Ammon's horn (tissue), 1 donor: ENCODE measurements at regions not wholly inside any gene's neighbourhood (a gene's known extent, or its start where the extent isn't known, plus 50 kb on each side); places are given as distances from the start of the nearest gene placed in this dataset.

Experiments
- DNase-seq: peaks from one replicate; pipeline ENCODE4 v3.0.0-alpha.2; 2016; ENCODE audit warnings: low spot score

DNA sequence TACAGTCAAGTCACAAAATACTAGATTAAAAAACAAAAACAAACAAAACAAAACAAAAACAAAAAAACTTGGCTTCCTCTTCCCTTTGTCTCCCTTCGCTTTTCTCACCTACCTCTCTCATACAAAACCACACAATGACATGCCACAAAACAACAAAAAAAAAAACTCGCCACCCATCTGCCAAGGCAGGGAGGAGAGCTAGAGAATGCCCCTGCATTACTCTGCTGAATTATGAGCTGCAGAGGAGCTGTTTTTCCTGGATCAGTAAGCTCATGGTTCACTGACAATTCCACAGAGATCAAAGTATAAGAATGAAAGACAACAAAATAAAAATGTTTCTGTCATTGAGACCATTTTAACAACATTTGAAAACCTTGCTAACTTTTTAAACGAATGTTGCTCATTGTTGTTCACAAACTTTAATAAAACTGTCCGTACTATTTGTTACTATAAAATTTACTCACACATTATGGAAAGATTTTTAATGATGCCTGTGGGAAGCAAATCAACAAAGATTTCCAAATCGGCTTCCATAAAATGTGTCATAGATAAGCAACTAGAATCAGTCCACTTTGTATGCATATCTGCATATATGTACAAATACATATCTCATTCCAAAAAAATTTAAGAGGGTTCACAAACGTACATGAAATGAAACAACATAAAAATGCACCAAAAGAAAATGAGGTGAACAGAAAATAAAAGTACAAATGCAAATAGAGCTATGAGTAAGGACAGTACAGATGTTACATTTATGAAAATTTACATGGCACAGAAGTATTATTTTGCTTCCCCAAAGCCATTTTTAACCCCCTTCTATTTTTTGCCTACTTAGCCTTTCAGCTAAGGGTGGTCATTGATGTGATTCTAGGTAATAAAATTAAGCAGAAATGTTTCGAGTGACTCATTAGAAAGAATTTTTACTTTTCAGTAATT, 252.4 kb upstream of the FAT4 start:
- no peak for DNase-seq

DNA sequence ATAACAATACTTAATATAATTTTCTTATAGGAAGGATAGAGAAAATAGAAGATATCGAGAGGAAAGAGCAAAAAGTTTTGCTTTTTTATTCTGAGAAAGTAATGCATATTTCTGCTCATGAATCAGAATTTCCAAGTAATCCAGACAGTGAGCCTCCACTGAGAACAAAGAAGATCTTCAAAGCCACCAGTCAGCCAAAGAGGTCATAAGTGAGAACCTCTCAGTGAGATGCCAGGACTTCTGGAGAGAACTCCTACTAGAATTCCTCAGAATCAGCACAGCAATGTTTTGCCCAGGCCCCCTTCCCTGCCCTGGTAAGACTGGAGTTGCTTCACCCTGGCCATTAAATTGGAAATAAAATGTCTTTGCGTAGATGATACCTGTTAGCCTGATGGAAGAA, 254.4 kb upstream of the FAT4 start:
- DNase-seq = no peak

DNA sequence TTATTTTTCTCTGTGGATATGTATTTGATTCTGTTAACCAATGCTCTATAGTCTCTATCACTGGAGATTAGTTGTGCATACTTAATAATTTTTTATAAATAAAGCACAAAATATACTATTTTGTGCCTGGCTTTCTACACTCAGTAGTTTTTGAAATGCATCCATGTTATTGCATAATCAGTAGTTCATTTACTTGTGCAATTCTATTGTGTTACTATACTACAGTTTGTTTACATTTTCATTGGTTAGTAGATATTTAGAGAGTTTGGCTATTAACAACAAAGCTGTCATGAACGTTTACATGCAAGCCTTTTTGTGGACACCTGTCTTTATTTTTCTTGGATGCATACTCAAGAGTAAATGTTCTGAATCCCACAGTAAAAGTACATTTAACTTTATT, 265.0 kb upstream of the FAT4 start:
- DNase-seq = no peak

DNA sequence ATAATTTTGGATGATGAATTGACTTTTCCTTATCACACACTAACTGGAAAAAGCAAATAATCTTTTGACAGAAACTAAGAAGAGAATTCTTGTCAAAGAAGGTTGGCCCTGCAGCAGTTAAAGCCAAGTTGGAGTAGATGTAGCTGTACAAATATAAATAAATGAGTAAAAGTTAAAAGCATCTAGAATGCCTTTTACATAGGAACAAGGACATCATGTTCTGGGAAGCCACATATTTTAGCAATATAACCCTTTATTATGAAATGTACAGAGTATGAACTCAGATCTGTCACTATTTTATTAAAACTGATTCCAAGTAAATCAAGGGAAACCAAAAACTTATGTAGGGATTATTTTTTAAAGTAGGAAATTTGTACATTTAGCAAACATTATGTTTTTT, 269.4 kb upstream of the FAT4 start:
- DNase-seq = no peak

DNA sequence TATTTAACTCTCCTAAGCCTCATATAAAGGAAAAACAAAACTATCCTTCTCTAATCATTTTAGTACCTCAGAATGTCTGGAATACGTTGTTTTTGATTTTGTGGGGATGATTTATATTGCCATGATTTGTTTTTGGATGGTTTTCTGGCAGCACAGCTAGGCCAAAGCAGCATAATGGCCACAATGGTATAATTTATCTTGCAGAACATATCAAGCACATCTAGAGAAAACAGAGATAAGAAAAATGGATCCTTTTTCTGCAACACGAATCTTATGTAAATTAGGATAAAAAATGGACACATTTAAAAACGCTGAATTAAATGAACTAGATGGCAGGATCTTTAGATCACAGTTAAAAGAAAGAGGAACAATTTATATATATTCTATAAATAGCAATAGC, 269.9 kb upstream of the FAT4 start:
- no peak for DNase-seq

DNA sequence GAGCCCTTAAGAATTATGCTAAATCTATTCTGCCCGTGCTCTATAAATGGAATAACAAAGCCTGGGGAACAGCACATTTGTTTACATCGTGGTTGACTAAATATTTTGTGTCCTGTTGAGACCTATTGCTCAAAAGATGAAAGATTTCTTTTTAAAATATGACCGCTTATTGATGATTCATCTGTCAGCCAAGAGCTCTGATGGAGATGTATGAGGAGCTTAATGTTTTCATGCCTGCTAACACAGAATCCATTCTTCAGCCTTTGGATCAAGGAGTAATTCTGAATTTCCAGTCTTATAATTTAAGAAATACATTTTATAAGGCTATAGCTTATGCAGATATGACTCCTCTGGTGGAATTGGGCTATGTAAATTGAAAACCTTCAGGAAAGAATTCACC, 271.3 kb upstream of the FAT4 start:
- no peak for DNase-seq

DNA sequence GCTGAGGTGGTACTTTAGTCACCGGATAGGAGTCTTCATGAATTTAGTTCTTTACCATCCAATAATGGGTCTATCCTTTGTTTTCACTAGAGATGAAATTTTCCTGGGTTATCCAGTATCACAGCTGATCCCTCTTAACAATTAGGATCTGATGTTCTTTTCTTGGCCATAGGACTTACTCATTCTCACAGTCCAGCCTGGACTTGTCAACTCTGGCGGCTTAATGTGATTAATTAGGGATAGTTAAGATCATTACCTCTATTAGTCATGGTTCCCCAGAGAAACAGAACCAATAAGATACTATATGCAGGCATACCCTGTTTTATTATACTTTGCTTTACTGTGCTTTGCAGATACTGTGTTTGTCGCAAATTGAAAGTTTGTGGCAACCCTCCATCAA, 272.7 kb upstream of the FAT4 start:
- DNase-seq = no peak

DNA sequence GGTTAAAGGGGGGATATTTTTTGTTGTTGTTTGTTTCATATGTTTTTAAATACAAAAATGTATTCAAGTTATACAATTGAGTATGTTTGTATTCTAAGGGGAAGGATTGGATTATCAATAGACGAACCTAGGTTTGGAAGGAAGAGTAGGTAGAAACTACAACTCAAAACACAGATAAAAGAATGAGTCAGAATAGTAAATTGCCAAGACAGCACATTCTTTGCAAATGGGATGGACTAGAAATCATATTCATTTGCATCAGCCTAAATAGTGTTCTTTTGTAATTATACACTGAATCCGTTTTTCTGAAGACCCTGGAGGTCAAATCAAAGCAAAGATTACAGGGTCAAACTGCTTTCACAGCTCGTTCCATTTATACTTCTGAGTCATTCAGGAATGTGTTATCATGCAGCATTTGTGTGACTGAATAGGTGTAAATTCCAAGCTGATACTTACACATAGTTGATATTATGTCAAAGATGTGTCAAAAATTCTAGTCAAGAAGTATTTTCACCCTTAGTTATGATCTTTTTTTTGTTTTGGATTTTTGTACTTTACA, 273.3 kb upstream of the FAT4 start:
- no peak for DNase-seq

DNA sequence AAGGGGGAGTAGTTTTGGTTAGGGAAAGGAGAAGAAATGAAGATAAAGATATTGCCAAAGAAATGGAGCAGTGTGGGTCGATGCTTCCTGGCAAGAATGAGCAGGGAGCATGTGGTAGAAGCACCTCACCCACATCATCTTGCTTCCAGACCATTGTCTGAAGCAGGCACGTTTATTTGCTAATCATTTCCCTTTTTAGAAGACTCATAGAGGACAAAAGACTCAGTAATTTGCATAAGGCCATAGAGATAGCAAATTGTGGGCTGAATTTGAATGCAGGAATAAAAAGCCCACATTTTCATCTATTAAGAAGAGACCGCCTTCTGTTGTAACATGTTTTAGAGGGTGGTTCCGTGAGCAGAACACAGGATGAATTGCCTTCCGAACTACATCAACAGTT, 275.2 kb upstream of the FAT4 start:
- no peak for DNase-seq

DNA sequence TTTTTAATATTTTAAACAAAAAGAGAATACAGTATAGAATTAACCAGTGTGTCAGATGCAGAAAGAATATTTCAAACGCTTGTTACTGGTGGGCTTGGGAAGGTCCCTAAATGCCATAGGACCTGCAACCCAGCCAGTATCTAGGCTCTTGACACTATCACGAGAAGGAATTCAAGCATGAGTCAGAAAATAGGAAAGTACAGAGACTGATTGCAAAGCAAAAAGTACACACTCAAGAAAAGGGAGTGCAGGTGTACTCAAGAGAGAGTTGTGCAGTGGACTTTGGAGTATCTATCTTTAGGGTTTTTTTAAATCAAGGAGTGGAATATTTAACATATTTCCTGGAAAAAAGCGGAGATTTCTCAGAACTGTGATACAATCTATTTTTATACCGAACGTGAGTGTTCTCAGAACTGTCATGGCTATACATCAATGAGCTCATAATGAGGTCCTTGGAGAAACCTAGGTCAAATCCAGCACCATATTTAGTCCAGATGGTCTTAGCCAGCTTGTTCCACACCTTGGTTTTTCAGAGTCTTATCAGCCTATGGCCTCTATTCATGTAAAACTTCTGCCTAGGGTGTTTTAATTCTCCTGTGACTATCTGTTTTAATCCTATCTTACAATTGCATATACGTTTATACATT, 291.8 kb upstream of the FAT4 start:
- no peak for DNase-seq

DNA sequence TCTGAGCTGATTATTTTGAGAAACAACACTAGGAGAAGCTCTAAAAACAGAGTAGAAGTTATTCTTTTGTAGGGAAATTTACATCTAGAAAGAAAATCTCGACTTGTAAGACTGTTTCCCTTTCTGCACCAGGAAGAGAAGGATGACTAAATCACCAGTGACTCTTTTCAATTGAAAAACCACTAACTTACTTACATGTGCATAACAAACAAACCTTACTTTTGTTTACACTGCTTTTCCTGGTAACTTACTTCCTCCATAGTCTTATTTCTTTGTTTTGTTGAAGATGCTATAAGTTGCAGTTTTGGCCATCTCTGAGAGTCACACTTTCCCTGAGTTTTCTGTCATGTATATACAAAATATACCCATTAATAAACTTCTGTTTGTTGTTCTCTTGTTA, 293.6 kb upstream of the FAT4 start:
- DNase-seq = no peak

DNA sequence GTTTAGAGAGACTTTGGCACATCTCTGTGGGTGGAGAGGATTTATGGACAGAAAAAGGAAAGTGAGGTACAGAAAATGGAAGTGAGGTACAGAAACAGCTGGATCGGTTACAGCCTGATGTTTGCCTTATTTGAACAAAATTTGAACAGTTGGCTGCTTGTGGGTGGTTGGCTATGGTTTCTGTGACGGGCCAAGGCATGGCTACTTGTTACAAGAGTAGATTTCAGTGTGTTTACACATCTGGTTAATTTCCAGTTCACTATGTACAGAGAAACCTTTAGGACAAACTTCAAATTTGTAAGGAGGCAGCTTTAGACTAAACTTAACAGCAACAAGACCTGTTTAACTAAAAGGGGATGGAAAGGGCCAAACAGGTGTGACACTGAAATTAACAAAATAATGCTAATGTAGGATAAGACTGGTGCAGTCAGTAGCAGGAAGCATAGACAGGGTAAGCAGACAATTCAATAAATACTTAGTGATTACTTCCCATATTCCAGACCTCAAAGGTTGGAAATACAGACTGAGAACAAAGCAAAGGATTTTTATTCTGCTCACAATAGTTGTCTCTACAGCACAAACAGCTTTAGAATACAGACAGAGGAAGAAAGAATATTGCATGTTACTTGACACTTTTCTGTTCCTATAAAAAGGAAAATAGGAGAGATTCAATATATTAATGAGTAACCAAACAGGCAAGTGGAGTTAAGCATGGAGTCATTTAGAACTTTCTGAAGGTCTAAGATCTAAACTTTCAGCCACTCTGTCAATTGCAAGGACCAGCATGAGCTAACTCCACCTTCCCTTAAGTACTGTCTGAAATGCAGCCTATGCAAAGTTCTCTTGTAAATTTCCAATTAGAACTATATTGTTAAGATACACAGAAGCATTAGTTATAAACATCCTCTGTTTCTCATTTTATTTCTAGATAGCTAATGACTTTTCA, 294.4 kb upstream of the FAT4 start:
- DNase-seq = no peak

DNA sequence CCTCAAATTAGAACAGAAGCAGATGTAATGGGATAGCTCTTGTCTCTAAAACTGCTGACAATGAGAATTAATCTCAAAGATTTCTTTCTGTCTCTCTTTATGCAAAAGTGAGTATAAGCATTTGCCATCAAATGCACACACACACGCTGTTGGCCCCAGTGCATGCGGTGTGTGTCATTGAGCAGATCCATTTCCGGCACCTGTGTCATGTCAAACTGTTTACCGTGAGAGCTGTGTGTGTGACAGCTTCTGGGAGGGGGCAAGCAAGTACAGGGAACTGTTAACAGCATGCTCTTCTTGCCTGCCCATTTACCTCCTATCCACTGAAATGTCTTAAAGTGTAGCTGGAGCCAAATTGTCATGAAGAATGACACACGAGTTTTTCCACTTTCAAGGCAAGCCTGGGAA, 297.9 kb upstream of the FAT4 start:
- DNase-seq = no peak

DNA sequence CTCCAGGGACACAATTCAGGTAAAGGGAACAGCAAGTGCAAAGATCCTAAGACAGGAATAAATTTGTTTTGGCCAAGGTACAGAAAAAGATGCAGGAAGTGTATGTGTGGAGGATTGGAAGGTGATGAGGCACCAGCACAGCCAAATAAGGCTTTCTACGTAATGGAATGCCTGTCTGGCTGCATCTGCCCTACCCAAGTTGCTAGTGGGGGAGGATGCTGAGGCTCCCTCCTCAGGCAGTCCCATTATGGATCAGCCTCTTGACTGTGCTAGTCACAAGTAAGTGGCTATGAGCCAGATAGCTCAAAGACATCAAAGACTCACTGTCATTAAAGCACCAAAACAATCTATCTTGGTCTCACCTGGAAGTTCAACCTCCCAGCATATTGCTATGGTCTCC, 300.9 kb upstream of the FAT4 start:
- DNase-seq = no peak

DNA sequence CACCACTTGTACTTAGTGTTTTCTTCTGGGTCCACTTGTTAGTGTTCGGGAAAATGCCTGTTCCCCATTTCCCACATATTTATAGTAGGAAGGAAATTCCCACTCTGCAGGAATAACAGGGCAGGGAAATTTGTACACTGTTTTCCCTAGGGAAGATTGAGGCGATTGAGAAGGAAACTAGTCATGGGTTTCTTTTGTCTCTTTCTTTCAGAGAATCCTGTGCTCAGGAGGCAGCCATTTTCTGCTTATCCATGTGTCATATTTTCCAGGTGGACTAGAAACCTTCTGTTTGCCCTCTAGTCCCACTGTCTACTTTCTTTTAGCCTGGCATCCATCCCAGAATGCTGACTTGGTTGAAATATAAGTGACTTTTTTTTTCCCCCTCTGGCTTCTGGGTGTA, 299.1 kb upstream of the ANKRD50 start:
- no peak for DNase-seq

DNA sequence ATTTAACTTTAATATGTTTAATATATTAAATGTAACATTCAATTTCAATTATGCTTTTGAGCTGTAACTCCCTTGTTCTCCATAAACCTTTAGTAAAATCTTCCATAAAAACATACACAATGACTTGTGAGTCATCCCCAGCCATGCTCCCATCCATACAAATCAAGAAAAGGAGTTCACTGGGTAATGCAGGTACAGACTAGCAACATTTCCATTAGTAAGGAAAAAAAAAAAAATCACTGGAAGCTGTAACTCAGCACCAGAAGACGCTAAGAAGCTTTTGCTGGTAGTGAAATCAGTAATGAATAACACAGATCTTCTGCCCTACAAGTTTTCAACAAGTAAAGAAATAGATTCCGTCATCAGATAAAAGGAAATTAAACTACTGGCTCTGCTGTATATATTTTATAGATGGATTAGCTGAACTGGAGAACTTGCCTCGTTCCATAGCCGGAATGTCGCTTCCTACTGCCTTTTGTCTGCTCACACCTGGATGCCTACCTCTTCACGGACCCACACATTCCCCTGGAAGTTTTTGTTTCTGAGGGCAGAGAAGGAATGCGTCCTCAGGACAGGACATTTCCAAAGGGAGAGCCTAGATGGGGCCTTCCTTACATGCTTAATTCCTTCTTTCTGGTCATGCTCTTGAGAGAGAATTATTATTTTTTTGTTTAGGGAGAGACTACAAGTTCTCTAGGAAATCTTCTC, 298.4 kb upstream of the ANKRD50 start:
- no peak for DNase-seq

DNA sequence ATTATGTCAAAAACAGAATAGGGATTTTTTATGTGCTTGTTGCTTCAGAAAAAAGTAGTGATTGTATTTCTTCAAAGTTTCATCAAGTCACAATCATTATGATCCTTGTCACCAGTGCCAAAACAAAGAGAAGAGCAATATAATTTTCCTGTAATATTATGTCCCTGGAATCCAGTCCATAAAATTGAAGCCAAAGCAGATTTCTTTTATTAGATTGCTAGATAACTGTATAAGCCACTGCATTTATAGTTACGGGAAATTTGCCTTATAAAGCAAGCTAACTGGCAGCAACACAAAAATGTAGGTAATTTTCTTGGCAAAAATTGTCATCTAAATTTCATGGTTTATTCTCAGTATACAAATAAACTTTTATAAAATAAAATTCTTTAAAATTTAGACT, 296.1 kb upstream of the ANKRD50 start:
- no peak for DNase-seq

DNA sequence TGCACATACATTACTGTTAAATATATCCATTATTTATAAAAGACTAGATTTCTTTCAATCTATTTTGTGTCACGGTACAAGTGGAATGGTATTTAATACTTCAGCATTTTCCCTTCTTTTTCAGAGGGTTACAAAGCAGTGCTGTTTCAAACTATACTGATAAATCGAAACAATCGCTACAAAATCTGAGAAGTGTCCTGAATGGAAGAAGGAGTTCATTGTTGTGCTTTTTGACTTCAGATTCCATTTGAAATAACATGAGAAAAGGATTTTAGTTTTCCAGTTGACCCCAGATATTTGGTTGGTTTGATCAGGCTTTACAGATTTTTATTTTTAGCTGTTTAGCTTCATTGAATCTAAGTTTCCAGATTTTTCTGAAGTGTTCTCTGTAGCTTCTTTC, 292.1 kb upstream of the ANKRD50 start:
- DNase-seq = no peak

DNA sequence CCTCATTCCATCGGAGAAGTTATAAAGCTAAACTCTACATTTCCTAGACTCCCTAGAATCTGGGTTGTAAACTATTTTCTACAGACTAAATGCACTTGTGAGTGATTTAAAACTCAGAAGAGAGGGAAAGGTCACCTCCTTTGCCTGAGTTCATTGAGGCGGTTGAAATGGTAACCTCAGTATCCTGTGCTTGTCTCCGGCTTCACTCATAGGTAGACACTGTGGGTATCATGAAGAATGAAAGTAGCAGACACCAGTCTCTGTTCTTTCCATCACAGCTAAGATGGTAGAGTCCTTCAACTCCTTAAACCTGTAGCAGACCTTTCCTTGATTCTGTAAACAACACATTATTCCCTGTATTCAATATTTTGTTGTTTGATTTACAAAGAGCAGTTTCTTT, 291.3 kb upstream of the ANKRD50 start:
- DNase-seq = no peak

DNA sequence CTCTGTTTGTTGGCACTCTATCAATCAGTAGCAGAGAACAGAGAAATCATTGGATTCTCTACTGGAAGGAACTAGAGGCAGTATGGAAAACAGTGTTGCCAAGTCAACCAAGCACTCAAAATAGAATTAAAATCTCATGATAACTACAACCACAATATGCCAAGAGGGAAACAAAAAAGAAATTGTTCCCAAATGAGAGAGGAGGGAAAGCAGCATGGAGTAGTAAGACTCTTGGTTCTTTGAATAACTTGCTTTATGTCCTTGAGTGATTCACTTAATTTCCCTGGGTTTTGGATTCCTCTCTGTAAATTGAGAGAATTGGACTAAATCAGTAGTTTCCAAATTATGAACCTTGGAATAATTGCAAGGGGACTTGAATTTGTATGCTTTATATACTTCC, 285.5 kb upstream of the ANKRD50 start:
- peak; percentile 36 for DNase-seq

DNA sequence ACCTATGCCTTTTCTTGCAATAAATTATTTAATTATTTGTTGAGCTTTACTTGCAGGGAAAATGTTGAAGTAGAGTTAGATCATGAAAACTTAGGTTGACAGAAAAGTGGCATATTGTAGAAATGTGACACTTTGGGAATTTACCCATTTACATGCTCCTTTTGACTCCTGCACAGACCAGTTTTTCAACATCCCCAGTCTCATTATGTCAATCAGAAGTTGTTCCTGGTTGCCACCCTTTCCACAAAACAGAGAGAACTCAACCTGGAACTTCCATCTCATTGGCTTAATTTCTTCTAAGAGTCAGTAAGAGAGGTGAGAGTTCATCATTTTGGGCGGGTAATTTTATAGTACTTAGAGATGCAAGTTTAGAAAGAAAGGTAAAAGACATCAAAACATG, 284.6 kb upstream of the ANKRD50 start:
- DNase-seq = no peak

DNA sequence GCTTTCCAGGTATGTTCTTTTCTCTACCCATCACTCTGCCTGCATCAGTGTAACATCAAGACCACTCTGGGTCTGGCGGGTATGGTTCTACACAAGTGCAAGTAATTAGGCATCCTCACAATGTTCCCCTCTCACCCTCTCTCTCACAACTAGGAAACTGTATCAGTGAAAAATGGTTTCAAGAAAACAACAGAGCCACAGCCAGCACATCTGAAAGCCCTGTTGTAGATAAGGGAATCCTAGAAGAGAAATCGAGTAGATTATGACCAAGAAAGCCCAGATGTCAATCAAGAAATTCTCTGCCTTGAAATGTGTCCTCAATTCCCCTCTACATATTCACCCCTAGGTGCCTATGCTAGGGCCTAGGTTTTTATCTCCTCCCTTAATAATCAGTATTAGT, 281.3 kb upstream of the ANKRD50 start:
- no peak for DNase-seq
